ENCODE measurements at regions not wholly inside any gene's neighbourhood (a gene's known extent, or its start where the extent isn't known, plus 50 kb on each side); places are given as distances from the start of the nearest gene placed in this dataset.

GRCh38 chr4:136461533-136461932, 1070.8 kb downstream of the PCDH18 start:
- H3K27me3 ChIP-seq (ENCODE audit: control insufficient read depth, insufficient read depth, low read length) = no peaks in the 10 kb centered on the region
- H4K20me1 ChIP-seq (ENCODE audit: control insufficient read depth, extremely low read depth, insufficient read depth, low read length) = no peaks in the 10 kb centered on the region
- H3K9me3 ChIP-seq (ENCODE audit: control insufficient read depth, insufficient read depth, low read depth, low read length) = no peaks in the 10 kb centered on the region
- no peak overlapping the region for H3K27ac ChIP-seq (ENCODE audit: insufficient read depth, low read length)
- no peak overlapping the region for H3K9ac ChIP-seq (ENCODE audit: insufficient read depth, low read length)
- no peak overlapping the region for H2AFZ ChIP-seq (ENCODE audit: low read length)
- H3K79me2 ChIP-seq (ENCODE audit: control insufficient read depth, insufficient read depth, low read length) = no peaks in the 10 kb centered on the region
- no peak for TF ChIP-seq CTCF (conservative IDR thresholded peaks at IDR 0.05 in 1 of 2, IDR thresholded peaks at IDR 0.05 in 1 of 2; ENCODE audit: low read depth in 1 of 2, low read length in 2 of 2)
- no peak for TF ChIP-seq EZH2 (IDR thresholded peaks at IDR 0.05; ENCODE audit: low read length, missing control alignments)
- no peaks in the 10 kb centered on the region for H3K36me3 ChIP-seq (ENCODE audit: control insufficient read depth, insufficient read depth, low read length)
- H3K4me2 ChIP-seq (ENCODE audit: extremely low read depth, insufficient read depth, low read length) = no peak overlapping the region
- DNase-seq (ENCODE audit: low read depth in 2 of 2) = no peak
- H3K4me3 ChIP-seq (replicated peaks in 1 of 4; ENCODE audit: control extremely low read depth in 1 of 4, insufficient read depth in 1 of 4, low read depth in 3 of 4, low read length in 4 of 4) = no peak overlapping the region
- H3K4me1 ChIP-seq (ENCODE audit: control insufficient read depth, extremely low read depth, insufficient read depth, low read length) = no peaks in the 10 kb centered on the region

- H3K4me1 ChIP-seq (ENCODE audit: control insufficient read depth, extremely low read depth, insufficient read depth, low read length) = no peaks in the 10 kb centered on the region
- no peak overlapping the region for H3K4me3 ChIP-seq (replicated peaks in 1 of 4; ENCODE audit: control extremely low read depth in 1 of 4, insufficient read depth in 1 of 4, low read depth in 3 of 4, low read length in 4 of 4)
- no peak overlapping the region for H2AFZ ChIP-seq (ENCODE audit: low read length)
- TF ChIP-seq EZH2 (IDR thresholded peaks at IDR 0.05; ENCODE audit: low read length, missing control alignments) (no peak), CTCF (conservative IDR thresholded peaks at IDR 0.05 in 1 of 2, IDR thresholded peaks at IDR 0.05 in 1 of 2; ENCODE audit: low read depth in 1 of 2, low read length in 2 of 2) (no peak)
- no peak overlapping the region for H3K9ac ChIP-seq (ENCODE audit: insufficient read depth, low read length)
- no peak overlapping the region for H3K27ac ChIP-seq (ENCODE audit: insufficient read depth, low read length)
- no peaks in the 10 kb centered on the region for H3K9me3 ChIP-seq (ENCODE audit: control insufficient read depth, insufficient read depth, low read depth, low read length)
- no peak overlapping the region for H3K4me2 ChIP-seq (ENCODE audit: extremely low read depth, insufficient read depth, low read length)
- H3K79me2 ChIP-seq (ENCODE audit: control insufficient read depth, insufficient read depth, low read length) = no peaks in the 10 kb centered on the region
- DNase-seq (ENCODE audit: low read depth in 2 of 2) = no peak
- H4K20me1 ChIP-seq (ENCODE audit: control insufficient read depth, extremely low read depth, insufficient read depth, low read length) = no peaks in the 10 kb centered on the region
- H3K27me3 ChIP-seq (ENCODE audit: control insufficient read depth, insufficient read depth, low read length) = no peaks in the 10 kb centered on the region
- no peaks in the 10 kb centered on the region for H3K36me3 ChIP-seq (ENCODE audit: control insufficient read depth, insufficient read depth, low read length)
Measured at GRCh38 chr4:136458326-136458725, 1074.0 kb downstream of the PCDH18 start.

GRCh38 chr4:136457577-136457976, 1074.7 kb downstream of the PCDH18 start:
- Histone ChIP-seq H3K79me2 (ENCODE audit: control insufficient read depth, insufficient read depth, low read length) (no peaks in the 10 kb centered on the region), H3K9ac (ENCODE audit: insufficient read depth, low read length) (no peak overlapping the region), H4K20me1 (ENCODE audit: control insufficient read depth, extremely low read depth, insufficient read depth, low read length) (no peaks in the 10 kb centered on the region), H3K27me3 (ENCODE audit: control insufficient read depth, insufficient read depth, low read length) (no peaks in the 10 kb centered on the region), H3K27ac (ENCODE audit: insufficient read depth, low read length) (no peak overlapping the region), H3K4me1 (ENCODE audit: control insufficient read depth, extremely low read depth, insufficient read depth, low read length) (no peaks in the 10 kb centered on the region), H3K36me3 (ENCODE audit: control insufficient read depth, insufficient read depth, low read length) (no peaks in the 10 kb centered on the region), H2AFZ (ENCODE audit: low read length) (no peak overlapping the region), H3K9me3 (ENCODE audit: control insufficient read depth, insufficient read depth, low read depth, low read length) (no peaks in the 10 kb centered on the region), H3K4me2 (ENCODE audit: extremely low read depth, insufficient read depth, low read length) (no peak overlapping the region), H3K4me3 (replicated peaks in 1 of 4; ENCODE audit: control extremely low read depth in 1 of 4, insufficient read depth in 1 of 4, low read depth in 3 of 4, low read length in 4 of 4) (no peak overlapping the region)
- TF ChIP-seq CTCF (conservative IDR thresholded peaks at IDR 0.05 in 1 of 2, IDR thresholded peaks at IDR 0.05 in 1 of 2; ENCODE audit: low read depth in 1 of 2, low read length in 2 of 2) (no peak), EZH2 (IDR thresholded peaks at IDR 0.05; ENCODE audit: low read length, missing control alignments) (no peak)
- no peak for DNase-seq (ENCODE audit: low read depth in 2 of 2)

Data from fibroblast of lung (primary cell).